K562 (cell line): ENCODE measurements at regions not wholly inside any gene's neighbourhood (a gene's known extent, or its start where the extent isn't known, plus 50 kb on each side); places are given as distances from the start of the nearest gene placed in this dataset.

Experiments
- CBX8 ChIP-seq: fragments of 200-600 bp; sonication (generic); IDR thresholded peaks from 2 replicates; pipeline ENCODE4 v1.6.1; 2012; ENCODE audit warnings: borderline replicate concordance, mixed run types, low read depth, mild to moderate bottlenecking, moderate library complexity, mixed read lengths, low read length, control low read depth, inconsistent platforms; ENCODE audit not compliant: poor library complexity, severe bottlenecking; ENCODE audit errors: extremely low read depth
- CHD7 ChIP-seq: fragments of 200-600 bp; sonication (generic); IDR thresholded peaks from one replicate; pipeline ENCODE4 v1.6.1; 2012; ENCODE audit warnings: mild to moderate bottlenecking, low read depth, low read length, inconsistent platforms
- CTCF ChIP-seq, 3 experiments: IDR thresholded peaks in 2 of 3; conservative IDR thresholded peaks in 1 of 3; 2 replicates each; pipeline ENCODE4 v1.5.1; 2011 to 2012; ENCODE audit warnings: low read length in 3 of 3, mild to moderate bottlenecking in 3 of 3, control low read depth in 2 of 3, improper control_type of control experiment in 1 of 3, inconsistent platforms in 1 of 3, low read depth in 1 of 3, mixed read lengths in 1 of 3, moderate library complexity in 1 of 3; ENCODE audit not compliant: insufficient read depth in 2 of 3
- HDAC2 ChIP-seq: fragments of 450-650 bp; IDR thresholded peaks from 2 replicates; pipeline ENCODE4 v1.6.1; 2016; ENCODE audit warnings: mild to moderate bottlenecking
- JUND ChIP-seq, 2 experiments: IDR thresholded peaks; 2 replicates in 1 of 2; 3 replicates in 1 of 2; pipeline ENCODE4 v1.6.1; 2011; ENCODE audit warnings: borderline replicate concordance in 2 of 2, low read depth in 2 of 2, low read length in 2 of 2, improper control_type of control experiment in 1 of 2, missing biosample characterization in 1 of 2, missing genetic modification characterization in 1 of 2, missing genetic modification reagents in 1 of 2
- MIER1 ChIP-seq: fragments of 450-650 bp; IDR thresholded peaks from 2 replicates; pipeline ENCODE4 v1.6.1; 2016; ENCODE audit warnings: antibody characterized with exemption, mild to moderate bottlenecking, low read depth
- REST ChIP-seq, 2 experiments: fragments of 450-650 bp; formaldehyde crosslinking in 1 of 2; IDR thresholded peaks; 2 replicates each; pipeline versions ENCODE4 v1.4.0 to v1.6.1; 2014 to 2020; ENCODE audit warnings: mild to moderate bottlenecking in 2 of 2, borderline replicate concordance in 1 of 2, low read depth in 1 of 2
- SMARCC2 ChIP-seq: fragments of 450-650 bp; IDR thresholded peaks from 2 replicates; pipeline ENCODE4 v1.6.1; 2017; ENCODE audit warnings: antibody characterized with exemption, moderate library complexity, mild to moderate bottlenecking, low read depth
- SPI1 ChIP-seq: IDR thresholded peaks from 2 replicates; pipeline ENCODE4 v1.6.1; 2011; ENCODE audit warnings: low read depth, low read length, control low read depth, borderline replicate concordance
- TCF7L2 ChIP-seq: fragments of 150-350 bp; IDR thresholded peaks from 2 replicates; pipeline ENCODE4 v1.6.1; 2016; ENCODE audit warnings: low read depth, mild to moderate bottlenecking, low read length, moderate library complexity
- TFAM ChIP-seq: fragments of 250-450 bp; sonication (Bioruptor Pico); conservative IDR thresholded peaks from 2 replicates; pipeline ENCODE4 v1.5.0; 2021; ENCODE audit warnings: mild to moderate bottlenecking, moderate library complexity

GRCh38 chr20:57840066-57840465, 130.3 kb upstream of the PMEPA1 start:
- TF ChIP-seq CHD7 = no peak
- no peak for TF ChIP-seq CBX8
- TF ChIP-seq SMARCC2 = no peak
- no peak for TF ChIP-seq TFAM (CRISPR knock-in tag)
- TF ChIP-seq TCF7L2 = no peak
- TF ChIP-seq CTCF (IDR thresholded peaks at IDR 0.05 in 2 of 3, conservative IDR thresholded peaks at IDR 0.05 in 1 of 3; ENCODE audit: insufficient read depth in 2 of 3, low read depth in 1 of 3, low read length in 3 of 3) = no peak
- no peak for TF ChIP-seq JUND (IDR thresholded peaks at IDR 0.05; ENCODE audit: borderline replicate concordance, low read depth, low read length)
- TF ChIP-seq JUND (tag; IDR thresholded peaks at IDR 0.05; ENCODE audit: borderline replicate concordance, low read depth, low read length) = no peak
- no peak for TF ChIP-seq HDAC2
- TF ChIP-seq SPI1 = no peak
- TF ChIP-seq REST (IDR thresholded peaks at IDR 0.05; ENCODE audit: borderline replicate concordance) = no peak
- TF ChIP-seq REST (CRISPR knock-in tag; IDR thresholded peaks at IDR 0.05; ENCODE audit: low read depth) = no peak
- TF ChIP-seq MIER1 = no peak
